HG03108 (cell line): ENCODE measurements at regions not wholly inside any gene's neighbourhood (a gene's known extent, or its start where the extent isn't known, plus 50 kb on each side); places are given as distances from the start of the nearest gene placed in this dataset.

ENCODE experiments used
- ATAC-seq: cut with Tn5 transposase; IDR thresholded peaks from one replicate; pipeline ENCODE4 v1.9.1; 2021; ENCODE audit warnings: moderate library complexity; ENCODE audit not compliant: unreplicated experiment

DNA sequence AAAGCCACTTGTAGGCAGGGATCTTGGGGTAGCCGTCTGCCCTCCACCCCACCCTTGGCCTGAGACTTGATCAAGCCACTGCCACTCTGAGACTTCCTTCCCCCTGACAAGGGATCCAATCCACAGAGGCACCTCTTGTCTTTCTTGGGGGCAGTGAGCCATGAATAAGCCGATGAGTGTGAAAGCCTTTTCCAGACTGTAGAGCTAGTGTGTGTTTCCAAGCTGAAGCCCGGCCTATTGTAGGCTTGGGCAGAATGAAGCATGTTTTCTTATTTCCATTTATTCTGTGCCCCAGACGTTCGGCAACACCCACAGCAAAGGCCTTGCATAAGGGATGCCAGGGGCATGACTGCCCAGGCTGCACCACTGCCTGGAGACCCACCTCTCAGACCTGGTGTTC lies 991.6 kb downstream of the BCL11B start:
- no peak for ATAC-seq

DNA sequence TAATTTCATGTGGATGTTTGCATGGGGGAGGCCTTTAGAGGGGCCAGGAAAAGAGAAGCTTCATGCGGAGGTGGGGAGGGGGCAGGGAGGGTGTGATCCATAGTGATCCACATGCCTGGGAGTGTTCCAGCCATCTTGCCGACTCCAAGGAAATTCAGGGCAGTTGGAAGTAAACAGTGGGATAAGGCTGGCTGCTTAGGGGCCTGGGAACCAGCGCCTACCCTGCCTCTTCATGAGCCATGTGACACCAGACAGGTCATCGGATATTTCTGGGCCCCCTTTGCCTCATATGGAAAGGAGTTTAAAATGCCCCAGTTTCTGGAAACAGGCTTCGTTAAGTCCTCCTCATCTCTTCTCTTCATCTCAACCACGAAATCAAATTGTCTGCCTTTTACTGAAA lies 983.2 kb downstream of the BCL11B start:
- ATAC-seq = no peak

DNA sequence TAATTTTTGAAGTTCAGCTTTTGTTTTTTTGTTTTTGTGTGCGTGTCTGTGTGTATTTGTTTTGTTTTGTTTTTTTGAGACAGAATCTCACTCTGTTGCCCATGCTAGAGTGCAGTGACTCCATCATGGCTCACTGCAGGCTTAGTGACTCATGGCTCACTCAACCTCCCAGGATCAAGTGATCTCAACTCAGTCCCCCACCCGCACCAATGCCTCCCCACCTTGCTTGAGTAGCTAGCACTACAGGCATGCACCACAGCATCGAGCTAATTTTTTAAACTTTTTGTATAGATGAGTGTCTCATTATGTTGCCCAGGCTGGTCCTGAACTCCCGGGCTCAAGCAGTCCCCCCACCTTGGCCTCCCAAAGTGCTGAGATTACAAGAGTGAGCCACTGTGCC lies 981.4 kb downstream of the BCL11B start:
- no peak for ATAC-seq

DNA sequence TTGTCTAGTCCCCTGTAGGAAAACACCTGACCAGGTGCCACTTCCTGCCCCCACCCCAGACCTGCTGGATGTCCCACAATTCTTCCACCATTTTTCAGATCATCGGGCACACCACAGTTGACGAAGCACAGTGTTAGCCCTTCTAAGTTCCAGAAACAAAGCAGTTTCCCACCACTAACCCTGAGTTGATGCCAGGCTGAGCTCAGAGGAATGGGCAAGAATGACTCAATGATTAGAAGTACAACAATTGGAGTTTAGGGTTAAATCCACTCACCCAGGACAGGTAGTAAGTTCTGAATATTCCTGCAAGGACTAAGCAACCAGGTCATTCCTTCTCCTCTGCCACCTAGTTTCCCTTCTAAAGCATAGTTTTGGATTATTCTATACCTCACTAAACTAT lies 979.8 kb downstream of the BCL11B start:
- ATAC-seq = no peak

DNA sequence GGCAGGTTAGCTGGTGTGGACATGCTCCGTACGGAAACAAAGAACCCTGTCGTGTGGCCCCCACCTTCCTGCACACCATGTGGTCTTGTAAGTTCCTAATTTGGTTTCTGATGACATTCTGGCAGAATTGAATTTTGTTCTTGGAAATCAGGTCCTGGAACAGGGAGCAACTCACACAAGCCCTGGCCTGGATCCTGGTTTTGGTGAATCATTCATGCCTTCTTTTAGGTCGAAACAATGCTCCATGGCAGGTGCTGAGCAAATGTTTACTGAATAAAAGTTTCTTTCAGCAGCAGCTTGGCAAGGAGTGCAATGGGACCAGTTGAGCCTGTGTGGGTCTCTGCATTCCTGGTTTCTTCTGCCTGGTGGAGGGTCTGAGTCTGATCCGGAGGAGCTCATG lies 978.4 kb downstream of the BCL11B start:
- no peak for ATAC-seq

DNA sequence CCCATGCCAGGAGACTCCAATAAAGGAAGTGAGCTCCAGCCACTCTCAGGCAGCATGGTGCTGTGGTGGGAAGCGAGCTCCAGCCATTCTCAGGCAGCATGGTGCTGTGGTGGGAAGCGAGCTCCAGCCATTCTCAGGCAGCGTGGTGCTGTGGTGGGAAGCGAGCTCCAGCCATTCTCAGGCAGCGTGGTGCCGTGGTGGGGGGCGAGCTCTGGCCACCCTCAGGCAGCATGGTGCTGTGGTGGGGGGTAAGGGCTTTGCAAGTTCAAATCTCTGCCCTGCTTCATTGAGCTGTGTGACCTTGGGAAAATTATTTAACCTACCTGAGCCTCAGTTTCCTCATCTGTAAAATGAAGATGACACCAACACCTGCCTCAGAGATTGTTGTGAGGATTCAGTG lies 975.1 kb downstream of the BCL11B start:
- ATAC-seq = no peak

- ATAC-seq = no peak
Observed at GRCh38 chr14:98297567-98297966, 974.4 kb downstream of the BCL11B start.

DNA sequence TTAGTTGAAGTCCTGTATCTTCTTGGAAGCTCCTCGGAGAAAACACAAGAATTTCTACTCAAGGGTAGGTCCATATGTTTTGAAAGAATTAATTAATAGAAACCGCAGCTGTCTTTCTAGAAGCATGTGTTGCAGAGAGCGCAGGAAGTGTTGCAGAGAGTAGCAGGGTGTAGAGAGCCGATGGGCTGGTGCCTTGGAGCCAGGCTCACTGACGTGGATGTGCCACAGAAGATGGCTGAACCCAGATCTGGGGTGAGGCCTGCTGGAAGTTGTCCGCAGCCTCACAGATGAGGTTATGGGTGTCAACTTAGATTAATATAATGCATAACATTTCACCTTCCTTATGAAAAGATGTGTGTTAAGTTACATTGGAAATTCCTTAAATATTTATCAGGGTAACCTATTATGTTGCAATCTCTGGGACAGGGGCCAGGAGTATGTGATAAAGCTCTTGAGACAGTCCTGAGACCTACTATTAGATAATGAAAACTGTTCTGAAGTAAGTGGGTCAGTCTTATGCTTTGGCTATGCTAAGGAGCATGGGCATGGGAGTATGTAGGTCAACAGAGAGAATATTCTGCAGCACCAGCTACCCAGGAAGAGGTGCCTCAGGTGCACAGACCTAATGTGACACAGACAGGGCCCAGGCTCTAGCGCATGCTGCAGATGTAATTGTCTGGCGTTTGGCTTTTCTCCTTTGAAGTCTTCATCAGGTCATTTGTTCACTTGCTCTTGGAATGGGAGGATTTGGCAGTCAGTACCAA lies 973.3 kb downstream of the BCL11B start:
- no peak for ATAC-seq

DNA sequence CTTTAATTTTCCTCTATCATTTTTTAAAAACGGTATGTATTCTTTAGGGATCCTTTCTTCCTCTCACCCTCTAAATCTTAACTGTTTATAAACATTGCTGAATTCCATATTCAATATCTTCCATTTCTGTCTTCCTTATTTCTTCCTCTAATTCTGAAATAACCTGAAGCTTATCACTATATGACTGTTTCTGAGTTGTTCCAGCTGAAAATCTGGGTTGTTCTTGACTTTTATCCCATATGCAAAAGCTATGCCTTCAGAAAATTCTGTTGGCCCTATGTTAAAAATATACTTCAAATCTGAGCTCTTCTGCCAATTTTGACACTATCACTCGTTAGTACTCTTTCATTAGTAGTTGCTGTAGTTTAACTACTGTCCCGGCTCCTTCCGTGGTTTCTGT lies 970.3 kb downstream of the BCL11B start:
- ATAC-seq = no peak

DNA sequence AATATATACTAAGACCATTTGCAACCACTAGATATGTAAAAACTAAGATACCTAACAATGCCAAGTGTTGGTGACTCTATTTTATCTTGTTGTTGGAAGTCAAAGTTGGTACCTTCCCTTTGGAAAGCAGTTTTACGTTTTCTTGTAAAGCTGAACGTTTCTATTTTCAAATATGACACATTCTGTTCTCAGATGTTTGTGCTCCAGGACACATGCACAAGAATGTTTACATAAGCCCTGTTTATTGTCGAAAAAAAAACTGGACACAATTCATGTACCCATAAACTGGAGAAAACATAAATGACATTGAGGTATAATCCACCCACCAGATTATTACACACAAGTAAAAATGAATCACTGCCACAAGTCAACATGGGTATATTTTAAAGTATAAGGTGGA lies 967.4 kb downstream of the BCL11B start:
- no peak for ATAC-seq

GRCh38 chr14:98309591-98309990 lies 962.4 kb downstream of the BCL11B start:
- no peak for ATAC-seq

GRCh38 chr14:98312006-98312405 lies 960.0 kb downstream of the BCL11B start:
- ATAC-seq = no peak

GRCh38 chr14:98321841-98322240 lies 950.2 kb downstream of the BCL11B start:
- ATAC-seq = no peak

GRCh38 chr14:98323836-98324235 lies 948.2 kb downstream of the BCL11B start:
- ATAC-seq = no peak

DNA sequence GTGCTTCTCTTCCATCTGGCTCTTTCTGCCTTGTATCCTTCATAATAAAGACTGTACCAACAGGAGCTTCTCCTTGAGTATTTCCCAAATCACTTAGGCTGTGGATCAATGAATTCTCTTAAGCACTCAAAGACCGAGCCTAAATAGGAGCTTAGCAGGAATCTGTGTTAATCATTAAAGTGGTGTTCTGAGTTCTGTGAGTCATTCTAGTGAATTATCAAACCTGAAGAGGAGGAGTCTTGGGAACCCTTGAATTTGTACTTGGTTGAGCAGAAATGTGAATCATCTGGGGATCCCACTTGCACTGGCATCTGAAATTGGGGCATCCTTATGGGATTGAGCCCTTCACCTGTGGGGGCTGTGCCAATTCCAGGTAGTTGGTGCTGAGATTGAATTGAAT lies 946.2 kb downstream of the BCL11B start:
- no peak for ATAC-seq

GRCh38 chr14:98328496-98328895 lies 943.5 kb downstream of the BCL11B start:
- no peak for ATAC-seq

DNA sequence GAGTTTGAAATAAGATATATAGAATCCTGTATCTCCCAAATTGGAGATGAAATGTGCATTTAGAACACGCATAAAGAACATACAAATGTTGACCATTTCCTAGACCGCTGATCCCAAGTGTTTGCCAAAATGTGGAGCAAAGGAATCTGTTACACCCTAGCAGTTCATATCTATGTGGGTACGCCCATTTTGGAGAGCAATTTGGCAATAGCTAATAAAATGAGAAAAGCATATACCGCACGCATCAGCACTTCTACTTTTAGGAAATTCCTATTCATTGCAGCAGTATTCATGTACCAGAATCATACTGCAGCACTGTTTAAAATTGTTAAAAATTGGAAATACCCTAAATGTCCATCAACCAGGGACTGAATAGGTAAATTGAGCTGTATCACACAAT lies 937.8 kb downstream of the BCL11B start:
- no peak for ATAC-seq

DNA sequence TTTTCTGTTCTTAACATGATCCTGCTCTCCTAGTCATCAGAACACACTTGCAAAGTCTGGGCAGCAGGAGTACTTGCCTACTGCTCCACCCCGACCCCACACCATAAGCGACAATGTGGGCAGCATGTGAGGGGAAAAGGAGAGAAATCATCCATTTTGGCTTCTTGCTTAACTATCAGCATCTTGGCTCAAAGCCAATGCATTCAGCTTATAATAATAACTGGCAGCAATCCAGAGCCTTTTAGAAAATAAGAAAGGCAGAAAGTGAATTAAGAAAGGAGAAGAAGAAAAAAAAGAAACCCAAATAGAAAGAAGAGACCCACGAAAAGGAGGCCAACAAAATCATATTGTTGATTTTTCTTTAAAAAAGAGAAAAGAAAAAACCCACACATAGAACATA lies 930.8 kb downstream of the BCL11B start:
- no peak for ATAC-seq

- no peak for ATAC-seq
Observed at GRCh38 chr14:98345161-98345560, 926.8 kb downstream of the BCL11B start.

- ATAC-seq = no peak
Observed at GRCh38 chr14:98347686-98348085, 924.3 kb downstream of the BCL11B start.

DNA sequence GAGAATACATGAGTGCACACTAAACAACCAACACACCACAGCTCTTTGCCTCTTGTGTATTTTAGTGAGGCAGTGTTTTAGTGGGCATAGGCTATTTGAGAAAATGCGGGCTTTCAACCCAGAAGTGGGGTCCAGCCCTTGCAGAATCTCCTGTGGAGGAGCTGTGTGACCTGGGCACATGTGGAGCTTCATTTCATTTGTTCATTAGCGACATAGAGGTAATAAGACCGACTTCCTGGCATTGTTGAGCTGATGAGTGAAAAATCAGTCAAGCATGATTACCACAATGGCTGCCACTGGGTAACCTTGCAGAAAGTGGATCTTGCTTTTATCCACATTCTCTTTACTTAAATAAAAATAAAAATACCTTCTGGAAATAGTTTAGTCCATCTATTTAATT lies 923.5 kb downstream of the BCL11B start:
- ATAC-seq = no peak

DNA sequence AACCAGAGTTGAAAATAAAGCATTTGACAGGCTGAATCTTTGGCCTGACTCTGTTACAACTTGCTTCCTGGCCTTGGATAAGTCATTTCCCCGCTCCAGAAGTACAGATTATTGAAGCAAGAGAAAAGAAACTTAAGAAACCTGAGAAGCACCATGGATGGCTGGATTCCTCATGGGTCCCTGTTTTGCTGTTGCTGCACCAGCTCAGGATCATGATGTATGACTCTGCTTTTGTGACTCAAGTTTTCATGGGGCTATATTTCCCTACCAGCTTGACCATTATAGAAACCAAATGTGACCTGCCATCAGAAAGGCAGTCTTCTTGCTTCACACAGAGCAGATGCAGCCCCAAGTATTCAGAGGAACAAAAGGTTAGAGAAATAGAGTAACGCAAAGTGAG lies 921.8 kb downstream of the BCL11B start:
- no peak for ATAC-seq

DNA sequence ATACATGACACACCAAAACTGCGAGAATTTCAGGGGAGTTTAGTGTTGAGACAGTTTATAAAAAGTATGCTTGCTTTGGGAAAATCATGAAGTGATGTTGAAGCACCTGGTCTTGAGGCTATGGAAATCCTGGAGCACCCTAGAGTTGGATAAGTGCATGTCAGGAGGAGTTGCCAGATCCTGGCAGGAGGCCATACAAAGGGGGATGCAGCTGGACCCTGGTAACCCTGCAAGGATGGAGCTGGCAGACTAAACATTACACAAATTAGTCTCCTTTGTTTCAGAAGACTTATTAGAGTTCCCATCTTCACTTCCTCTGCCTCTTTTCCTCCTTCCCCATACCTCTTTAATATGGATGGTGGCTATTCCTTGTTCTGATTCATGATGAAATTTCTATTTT lies 907.0 kb downstream of the BCL11B start:
- ATAC-seq = no peak
